ENCODE measurements at regions not wholly inside any gene's neighbourhood (a gene's known extent, or its start where the extent isn't known, plus 50 kb on each side); places are given as distances from the start of the nearest gene placed in this dataset.

GRCh38 chr9:92165484-92165883 is 50.3 kb upstream of the SPTLC1 start:
- ATAC-seq, result no peak

More at GRCh38 chr9:92165484-92165883, 50.3 kb upstream of the SPTLC1 start:
- TF ChIP-seq PPARA (CRISPR knock-in tag; IDR thresholded peaks at IDR 0.05; ENCODE audit: borderline replicate concordance) (no peak), ZNF8 (CRISPR knock-in tag; IDR thresholded peaks at IDR 0.05) (no peak)

Data from SK-N-SH treated with all-trans-retinoic acid at 6 μM for 48 hours (cell line).